Ascending aorta (tissue), 2 donors: ENCODE measurements at regions not wholly inside any gene's neighbourhood (a gene's known extent, or its start where the extent isn't known, plus 50 kb on each side); places are given as distances from the start of the nearest gene placed in this dataset.

Experiments used
- DNase-seq, 2 donors: peaks; one replicate each; pipeline ENCODE4 v3.0.0-alpha.2; 2019; ENCODE audit warnings: low spot score in 2 of 2
- H3K27ac ChIP-seq, 2 donors: fragments of 200-600 bp; sonication (generic); one replicate each; pipeline ENCODE4 v1.5.1; 2016 to 2017; ENCODE audit warnings: mild to moderate bottlenecking in 1 of 2
- H3K27me3 ChIP-seq: fragments of 200-600 bp; sonication (generic); one replicate; pipeline ENCODE4 v1.5.1; 2017
- H3K36me3 ChIP-seq, 2 donors: fragments of 200-600 bp; sonication (generic); one replicate each; pipeline ENCODE4 v1.5.1; 2016
- H3K4me1 ChIP-seq, 2 donors: fragments of 200-600 bp; sonication (generic); one replicate each; pipeline ENCODE4 v1.5.1; 2016 to 2017; ENCODE audit warnings: mild to moderate bottlenecking in 1 of 2
- H3K4me3 ChIP-seq, 2 donors: fragments of 200-600 bp; sonication (generic); one replicate each; pipeline ENCODE4 v1.5.1; 2016 to 2017; ENCODE audit warnings: mild to moderate bottlenecking in 1 of 2
- H3K9me3 ChIP-seq, 2 donors: fragments of 200-600 bp; sonication (generic); one replicate each; pipeline ENCODE4 v1.5.1; 2016
- CTCF ChIP-seq, 3 experiments: fragments of 200-600 bp in 2 of 3; fragments of 450-650 bp in 1 of 3; sonication (generic) in 2 of 3; IDR thresholded peaks; one replicate each; pipeline ENCODE4 v1.5.1; 2016 to 2019; ENCODE audit warnings: antibody characterized with exemption in 3 of 3, mild to moderate bottlenecking in 1 of 3, moderate library complexity in 1 of 3
- intact Hi-C: fragments of 100-400 bp; cut with DNase I; formaldehyde crosslinking; loops from one replicate; pipeline ENCODE4 v1.15.1; 2023

DNA sequence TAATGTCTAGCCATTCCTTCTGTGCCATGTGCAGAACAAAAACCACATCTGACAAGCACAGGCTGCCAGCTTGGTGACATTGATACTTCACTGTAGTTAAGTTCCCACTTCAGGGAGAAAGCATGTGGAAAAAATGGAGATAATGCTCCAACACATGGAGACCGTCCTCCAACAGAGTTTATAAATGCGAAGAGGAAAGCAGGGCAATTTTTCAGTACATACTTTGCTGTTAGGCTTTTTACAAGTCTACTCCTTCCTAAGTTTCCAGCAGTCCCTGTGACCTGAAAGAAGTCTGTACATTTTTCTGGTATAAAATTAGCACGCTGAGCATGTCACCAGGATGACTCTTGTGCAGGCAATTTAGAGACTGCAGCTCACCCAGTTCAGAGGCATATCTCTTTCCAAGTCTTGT is 766.9 kb upstream of the IGFBP7 start:
- Histone ChIP-seq H3K4me1 (no peaks in the 10 kb centered on the region), H3K27ac (no peak overlapping the region), H3K9me3 (no peaks in the 10 kb centered on the region), H3K4me3 (no peak overlapping the region), H3K27me3 (no peaks in the 10 kb centered on the region), H3K36me3 (no peaks in the 10 kb centered on the region)
- intact Hi-C loops = no loop called here
- no peak for DNase-seq
- no peak for TF ChIP-seq CTCF (IDR thresholded peaks at IDR 0.05)

DNA sequence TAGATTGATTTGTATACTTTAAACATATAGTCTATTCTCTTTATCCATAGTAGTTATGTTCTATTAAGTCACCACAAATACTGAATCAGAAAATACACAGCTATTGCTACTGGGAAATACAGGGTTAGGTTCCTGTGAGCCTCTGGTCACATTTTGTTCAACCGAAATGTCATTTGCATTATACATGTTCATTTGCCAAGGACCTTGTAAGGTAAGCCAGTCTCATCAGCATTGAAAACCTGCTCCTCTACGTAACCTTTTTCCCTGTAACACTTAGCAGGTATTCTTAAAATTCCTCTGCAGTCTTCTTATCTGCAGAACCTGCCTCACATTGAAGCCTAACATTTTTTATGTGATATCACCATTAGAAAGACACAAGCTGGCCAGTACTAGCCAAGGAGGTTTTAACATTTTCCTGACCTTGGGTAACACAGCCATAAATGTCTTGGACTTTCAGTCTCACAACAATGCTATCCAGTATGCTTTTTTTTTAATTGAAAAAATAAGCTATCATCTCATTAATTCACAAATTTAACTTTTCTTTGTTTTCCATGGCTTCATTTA is 765.7 kb upstream of the IGFBP7 start:
- H3K27ac ChIP-seq = no peak overlapping the region
- DNase-seq = no peak
- no peak for TF ChIP-seq CTCF (IDR thresholded peaks at IDR 0.05)
- no peaks in the 10 kb centered on the region for H3K9me3 ChIP-seq
- H3K4me1 ChIP-seq = no peaks in the 10 kb centered on the region
- intact Hi-C loops = no loop called here
- no peaks in the 10 kb centered on the region for H3K36me3 ChIP-seq
- H3K27me3 ChIP-seq = no peaks in the 10 kb centered on the region
- H3K4me3 ChIP-seq = no peak overlapping the region

DNA sequence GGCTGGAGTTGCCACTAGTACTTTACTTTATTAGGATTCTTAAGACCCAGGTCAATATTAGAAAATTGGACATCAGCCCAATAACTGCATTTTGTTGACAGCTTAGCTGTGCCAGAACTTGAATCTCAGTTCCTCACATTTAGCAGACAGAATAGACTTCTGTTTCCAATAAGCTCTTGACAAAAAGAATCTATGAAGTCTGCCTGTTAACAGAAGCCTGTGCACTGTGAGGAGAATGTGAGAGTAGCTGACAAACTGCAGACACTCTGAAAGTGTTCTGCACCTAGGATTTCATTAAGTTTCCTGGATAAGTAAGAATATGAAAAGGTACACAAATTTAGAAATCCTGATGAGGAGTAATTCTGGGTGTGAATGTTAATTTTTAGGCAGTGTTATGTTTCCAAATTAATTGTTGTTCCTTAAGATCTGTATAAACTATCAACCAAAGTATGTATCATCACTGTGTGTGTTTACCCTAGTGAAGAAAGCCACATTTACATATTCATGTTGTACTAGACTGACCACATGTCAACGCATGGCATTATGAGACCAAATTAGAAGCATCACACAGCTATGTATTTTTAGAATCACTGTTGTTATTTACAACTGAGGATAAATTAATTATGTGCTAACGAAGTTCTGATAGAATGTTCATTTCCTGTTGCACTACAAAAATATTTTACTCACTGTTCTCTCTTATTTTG is 756.4 kb upstream of the IGFBP7 start:
- no peaks in the 10 kb centered on the region for H3K36me3 ChIP-seq
- TF ChIP-seq CTCF (IDR thresholded peaks at IDR 0.05) = no peak
- DNase-seq = no peak
- H3K27ac ChIP-seq = no peak overlapping the region
- no peaks in the 10 kb centered on the region for H3K27me3 ChIP-seq
- no peaks in the 10 kb centered on the region for H3K9me3 ChIP-seq
- H3K4me1 ChIP-seq = no peaks in the 10 kb centered on the region
- H3K4me3 ChIP-seq = no peak overlapping the region
- intact Hi-C loops = no loop called here

GRCh38 chr4:57865264-57865663 is 755.1 kb upstream of the IGFBP7 start:
- no peaks in the 10 kb centered on the region for H3K9me3 ChIP-seq
- H3K27ac ChIP-seq = no peak overlapping the region
- no peak for TF ChIP-seq CTCF (IDR thresholded peaks at IDR 0.05)
- no peaks in the 10 kb centered on the region for H3K36me3 ChIP-seq
- intact Hi-C loops = no loop called here
- no peaks in the 10 kb centered on the region for H3K4me1 ChIP-seq
- DNase-seq = no peak
- H3K27me3 ChIP-seq = no peaks in the 10 kb centered on the region
- no peak overlapping the region for H3K4me3 ChIP-seq

DNA sequence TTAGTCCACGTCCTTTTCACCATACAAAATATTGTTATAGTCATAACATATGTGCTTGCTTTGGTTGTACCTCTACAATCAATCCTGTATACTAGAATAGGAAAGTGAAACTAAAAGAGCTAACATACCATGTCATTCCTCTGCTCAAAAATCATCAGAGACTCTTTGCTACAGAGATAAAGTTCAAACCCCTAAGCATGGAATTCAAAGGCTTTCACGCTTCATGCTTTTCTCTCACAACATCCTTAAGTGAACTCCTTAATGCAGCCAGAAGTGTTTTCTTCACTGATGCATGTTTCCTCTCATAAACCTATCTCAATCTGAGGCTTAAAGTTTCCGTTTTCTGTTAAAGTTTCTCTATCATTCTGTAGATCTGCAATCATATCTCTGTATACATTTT is 744.6 kb upstream of the IGFBP7 start:
- H3K27ac ChIP-seq = no peak overlapping the region
- H3K36me3 ChIP-seq = no peaks in the 10 kb centered on the region
- H3K9me3 ChIP-seq = no peaks in the 10 kb centered on the region
- H3K4me3 ChIP-seq = peak overlapping the region; percentile 1 to 9
- H3K27me3 ChIP-seq = no peaks in the 10 kb centered on the region
- no peak for TF ChIP-seq CTCF (IDR thresholded peaks at IDR 0.05)
- no peak for DNase-seq
- intact Hi-C loops = no loop called here
- no peaks in the 10 kb centered on the region for H3K4me1 ChIP-seq
